Stomach smooth muscle (tissue), 2 donors: ENCODE measurements at regions not wholly inside any gene's neighbourhood (a gene's known extent, or its start where the extent isn't known, plus 50 kb on each side); places are given as distances from the start of the nearest gene placed in this dataset.

Experiments
- H3K27ac ChIP-seq: one replicate; pipeline ENCODE4 v1.7.0; 2013; ENCODE audit warnings: mild to moderate bottlenecking, low read length, inconsistent platforms
- H3K27me3 ChIP-seq, 2 donors: one replicate each; pipeline ENCODE4 v1.7.0; 2013; ENCODE audit warnings: low read length in 2 of 2; ENCODE audit not compliant: insufficient read depth in 2 of 2, control insufficient read depth in 1 of 2
- H3K36me3 ChIP-seq, 2 donors: one replicate each; pipeline ENCODE4 v1.7.0; 2013; ENCODE audit warnings: low read length in 2 of 2; ENCODE audit not compliant: control insufficient read depth in 2 of 2, insufficient read depth in 2 of 2
- H3K4me1 ChIP-seq: one replicate; pipeline ENCODE4 v1.7.0; 2013; ENCODE audit warnings: low read length; ENCODE audit not compliant: control insufficient read depth, insufficient read depth
- H3K4me3 ChIP-seq, 2 donors: one replicate each; pipeline ENCODE4 v1.7.0; 2013; ENCODE audit warnings: low read length in 2 of 2
- H3K9ac ChIP-seq, 2 donors: one replicate each; pipeline ENCODE4 v1.7.0; 2013; ENCODE audit warnings: low read length in 2 of 2, mild to moderate bottlenecking in 1 of 2
- H3K9me3 ChIP-seq, 2 donors: one replicate each; pipeline ENCODE4 v1.7.0; 2013; ENCODE audit warnings: low read length in 2 of 2; ENCODE audit not compliant: control insufficient read depth in 2 of 2
- donor health status: healthy.
- donor health status: Pancreatic carcinoma.

GRCh38 chr14:89648510-89648909 lies 231.5 kb upstream of the FOXN3 start:
- H3K4me1 ChIP-seq, result no peaks in the 10 kb centered on the region
- no peaks in the 10 kb centered on the region for H3K27me3 ChIP-seq
- H3K4me3 ChIP-seq, result no peak overlapping the region
- H3K27ac ChIP-seq, result no peak overlapping the region
- H3K36me3 ChIP-seq, result no peaks in the 10 kb centered on the region
- H3K9me3 ChIP-seq, result no peaks in the 10 kb centered on the region
- no peak overlapping the region for H3K9ac ChIP-seq

- Histone ChIP-seq H3K36me3 (no peaks in the 10 kb centered on the region), H3K9ac (no peak overlapping the region), H3K4me1 (no peaks in the 10 kb centered on the region), H3K9me3 (no peaks in the 10 kb centered on the region), H3K4me3 (no peak overlapping the region), H3K27me3 (no peaks in the 10 kb centered on the region), H3K27ac (no peak overlapping the region)
Measured at GRCh38 chr14:89646971-89647370, 229.9 kb upstream of the FOXN3 start.

GRCh38 chr14:89644641-89645040 lies 227.6 kb upstream of the FOXN3 start:
- Histone ChIP-seq H3K4me3 (no peak overlapping the region), H3K4me1 (no peaks in the 10 kb centered on the region), H3K27me3 (no peaks in the 10 kb centered on the region), H3K9me3 (no peaks in the 10 kb centered on the region), H3K9ac (no peak overlapping the region), H3K27ac (no peak overlapping the region), H3K36me3 (no peaks in the 10 kb centered on the region)

- no peak overlapping the region for H3K4me3 ChIP-seq
- H3K27ac ChIP-seq, result no peak overlapping the region
Measured at GRCh38 chr14:89641495-89642175, 224.6 kb upstream of the FOXN3 start.

GRCh38 chr14:89640141-89640540 lies 223.1 kb upstream of the FOXN3 start:
- Histone ChIP-seq H3K9me3 (no peaks in the 10 kb centered on the region), H3K27me3 (no peaks in the 10 kb centered on the region)

More at GRCh38 chr14:89641495-89642175, 224.6 kb upstream of the FOXN3 start:
- Histone ChIP-seq H3K27me3 (no peaks in the 10 kb centered on the region), H3K4me1 (no peaks in the 10 kb centered on the region), H3K36me3 (no peaks in the 10 kb centered on the region), H3K9me3 (no peaks in the 10 kb centered on the region), H3K9ac (no peak overlapping the region)

GRCh38 chr14:89639687-89640086 lies 222.7 kb upstream of the FOXN3 start:
- H3K4me1 ChIP-seq, result no peaks in the 10 kb centered on the region
- H3K27ac ChIP-seq, result no peak overlapping the region
- no peaks in the 10 kb centered on the region for H3K9me3 ChIP-seq
- H3K27me3 ChIP-seq, result no peaks in the 10 kb centered on the region
- no peak overlapping the region for H3K9ac ChIP-seq
- no peaks in the 10 kb centered on the region for H3K36me3 ChIP-seq
- H3K4me3 ChIP-seq, result no peak overlapping the region

More at GRCh38 chr14:89640141-89640540, 223.1 kb upstream of the FOXN3 start:
- Histone ChIP-seq H3K36me3 (no peaks in the 10 kb centered on the region), H3K4me3 (no peak overlapping the region), H3K27ac (no peak overlapping the region), H3K9ac (no peak overlapping the region), H3K4me1 (no peaks in the 10 kb centered on the region)

- Histone ChIP-seq H3K9ac (no peak overlapping the region), H3K27me3 (no peaks in the 10 kb centered on the region)
Measured at GRCh38 chr14:89638891-89639290, 221.9 kb upstream of the FOXN3 start.

GRCh38 chr14:89637581-89637980 lies 220.5 kb upstream of the FOXN3 start:
- no peak overlapping the region for H3K4me3 ChIP-seq
- H3K4me1 ChIP-seq, result no peaks in the 10 kb centered on the region
- no peak overlapping the region for H3K27ac ChIP-seq
- H3K27me3 ChIP-seq, result no peaks in the 10 kb centered on the region
- no peaks in the 10 kb centered on the region for H3K36me3 ChIP-seq
- H3K9me3 ChIP-seq, result no peaks in the 10 kb centered on the region
- no peak overlapping the region for H3K9ac ChIP-seq

More at GRCh38 chr14:89638891-89639290, 221.9 kb upstream of the FOXN3 start:
- Histone ChIP-seq H3K9me3 (no peaks in the 10 kb centered on the region), H3K4me3 (no peak overlapping the region), H3K4me1 (no peaks in the 10 kb centered on the region), H3K36me3 (no peaks in the 10 kb centered on the region), H3K27ac (no peak overlapping the region)

- no peaks in the 10 kb centered on the region for H3K9me3 ChIP-seq
- H3K27ac ChIP-seq, result no peak overlapping the region
- H3K4me3 ChIP-seq, result no peak overlapping the region
- H3K9ac ChIP-seq, result no peak overlapping the region
- no peaks in the 10 kb centered on the region for H3K4me1 ChIP-seq
- H3K36me3 ChIP-seq, result no peaks in the 10 kb centered on the region
- H3K27me3 ChIP-seq, result no peaks in the 10 kb centered on the region
Measured at GRCh38 chr14:89635615-89636014, 218.6 kb upstream of the FOXN3 start.

- H3K36me3 ChIP-seq, result no peaks in the 10 kb centered on the region
- H3K4me3 ChIP-seq, result no peak overlapping the region
- no peaks in the 10 kb centered on the region for H3K9me3 ChIP-seq
- no peak overlapping the region for H3K27ac ChIP-seq
- H3K4me1 ChIP-seq, result no peaks in the 10 kb centered on the region
- H3K27me3 ChIP-seq, result no peaks in the 10 kb centered on the region
- H3K9ac ChIP-seq, result no peak overlapping the region
Measured at GRCh38 chr14:89634037-89634436, 217.0 kb upstream of the FOXN3 start.

GRCh38 chr14:89630101-89630829 lies 213.2 kb upstream of the FOXN3 start:
- H3K36me3 ChIP-seq, result no peaks in the 10 kb centered on the region
- H3K27ac ChIP-seq, result no peak overlapping the region
- no peaks in the 10 kb centered on the region for H3K9me3 ChIP-seq
- no peak overlapping the region for H3K9ac ChIP-seq
- peaks cover 6% of the 10 kb centered on the region for H3K4me1 ChIP-seq
- no peak overlapping the region for H3K4me3 ChIP-seq
- no peaks in the 10 kb centered on the region for H3K27me3 ChIP-seq
